Glutamatergic neuron (in vitro differentiated cells): ENCODE measurements at regions not wholly inside any gene's neighbourhood (a gene's known extent, or its start where the extent isn't known, plus 50 kb on each side); places are given as distances from the start of the nearest gene placed in this dataset.

Experiments used
- DNase-seq: peaks from one replicate; pipeline ENCODE4 v3.0.0; 2022
- H3K27ac Mint-ChIP-seq: one replicate; pipeline ENCODE4 v1.8.0; 2020; ENCODE audit warnings: mild to moderate bottlenecking, mixed read lengths, inconsistent platforms; ENCODE audit not compliant: unreplicated experiment
- H3K27me3 Mint-ChIP-seq: one replicate; pipeline ENCODE4 v1.8.0; 2020; ENCODE audit warnings: mild to moderate bottlenecking, moderate library complexity, mixed read lengths, inconsistent platforms; ENCODE audit not compliant: unreplicated experiment
- H3K36me3 Mint-ChIP-seq: one replicate; pipeline ENCODE4 v1.8.0; 2020; ENCODE audit warnings: mild to moderate bottlenecking, mixed read lengths, inconsistent platforms; ENCODE audit not compliant: unreplicated experiment
- H3K4me1 Mint-ChIP-seq: one replicate; pipeline ENCODE4 v1.8.0; 2020; ENCODE audit warnings: mild to moderate bottlenecking, low read depth, mixed read lengths, inconsistent platforms; ENCODE audit not compliant: unreplicated experiment
- H3K4me3 Mint-ChIP-seq: one replicate; pipeline ENCODE4 v1.8.0; 2020; ENCODE audit warnings: mild to moderate bottlenecking, mixed read lengths, inconsistent platforms; ENCODE audit not compliant: unreplicated experiment
- H3K9me3 Mint-ChIP-seq: one replicate; pipeline ENCODE4 v1.8.0; 2020; ENCODE audit warnings: mild to moderate bottlenecking, moderate library complexity, mixed read lengths, inconsistent platforms; ENCODE audit not compliant: unreplicated experiment
- TF ChIP-seq, protein P1 (sequence below): fragments of 200-600 bp; sonication (generic); IDR thresholded peaks from one replicate; pipeline ENCODE4 v1.5.0; 2021; ENCODE audit not compliant: partially characterized antibody, unreplicated experiment

DNA sequence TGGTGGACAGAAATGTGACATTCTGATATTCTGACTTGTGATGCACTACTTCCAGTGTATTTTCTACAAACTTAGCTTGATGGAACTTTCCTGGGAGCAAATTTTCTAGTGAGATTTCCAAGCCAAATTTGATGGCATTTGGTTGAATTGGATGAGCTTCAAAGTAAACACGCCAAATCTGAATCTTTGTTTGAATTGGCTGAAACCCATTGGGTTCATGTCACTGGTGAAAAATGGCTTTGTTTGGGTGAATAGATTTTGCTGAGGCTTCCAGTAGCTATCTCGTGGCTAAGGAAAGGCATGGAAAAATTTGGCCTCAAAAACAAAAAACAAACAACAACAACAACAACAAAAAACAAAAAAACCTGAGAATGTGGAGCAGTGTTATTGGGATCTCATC is 271.1 kb upstream of the RPS23 start:
- Mint-ChIP-seq H3K27ac (no peak overlapping the region), H3K9me3 (no peaks in the 10 kb centered on the region), H3K36me3 (no peaks in the 10 kb centered on the region), H3K4me3 (no peak overlapping the region), H3K4me1 (peaks cover 11% of the 10 kb centered on the region), H3K27me3 (no peaks in the 10 kb centered on the region)
- TF ChIP-seq, protein P1, sequence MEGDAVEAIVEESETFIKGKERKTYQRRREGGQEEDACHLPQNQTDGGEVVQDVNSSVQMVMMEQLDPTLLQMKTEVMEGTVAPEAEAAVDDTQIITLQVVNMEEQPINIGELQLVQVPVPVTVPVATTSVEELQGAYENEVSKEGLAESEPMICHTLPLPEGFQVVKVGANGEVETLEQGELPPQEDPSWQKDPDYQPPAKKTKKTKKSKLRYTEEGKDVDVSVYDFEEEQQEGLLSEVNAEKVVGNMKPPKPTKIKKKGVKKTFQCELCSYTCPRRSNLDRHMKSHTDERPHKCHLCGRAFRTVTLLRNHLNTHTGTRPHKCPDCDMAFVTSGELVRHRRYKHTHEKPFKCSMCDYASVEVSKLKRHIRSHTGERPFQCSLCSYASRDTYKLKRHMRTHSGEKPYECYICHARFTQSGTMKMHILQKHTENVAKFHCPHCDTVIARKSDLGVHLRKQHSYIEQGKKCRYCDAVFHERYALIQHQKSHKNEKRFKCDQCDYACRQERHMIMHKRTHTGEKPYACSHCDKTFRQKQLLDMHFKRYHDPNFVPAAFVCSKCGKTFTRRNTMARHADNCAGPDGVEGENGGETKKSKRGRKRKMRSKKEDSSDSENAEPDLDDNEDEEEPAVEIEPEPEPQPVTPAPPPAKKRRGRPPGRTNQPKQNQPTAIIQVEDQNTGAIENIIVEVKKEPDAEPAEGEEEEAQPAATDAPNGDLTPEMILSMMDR, result no peak
- DNase-seq, result no peak

DNA sequence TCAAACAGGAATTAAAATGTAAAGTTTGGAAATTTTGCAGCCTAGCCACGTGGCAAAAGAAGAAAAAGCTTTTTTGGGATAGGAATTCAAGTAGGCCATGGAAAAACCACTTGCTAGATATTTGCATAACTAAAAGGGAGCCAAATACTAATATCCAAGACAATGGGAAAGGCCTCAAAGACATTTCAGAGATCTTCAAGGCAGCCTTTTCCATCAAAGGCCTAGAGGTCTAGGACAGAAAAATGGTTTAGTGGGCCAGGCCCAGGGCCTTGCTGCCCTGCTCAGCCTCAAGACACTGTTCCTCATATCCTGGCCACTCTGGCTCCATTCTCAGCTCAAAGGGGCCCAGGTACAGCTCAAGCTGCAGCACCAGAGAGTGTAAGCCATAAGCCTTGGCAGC is 265.9 kb upstream of the RPS23 start:
- H3K9me3 Mint-ChIP-seq, result no peaks in the 10 kb centered on the region
- H3K4me1 Mint-ChIP-seq, result no peaks in the 10 kb centered on the region
- no peaks in the 10 kb centered on the region for H3K27me3 Mint-ChIP-seq
- no peak overlapping the region for H3K27ac Mint-ChIP-seq
- no peak for DNase-seq
- H3K4me3 Mint-ChIP-seq, result no peak overlapping the region
- no peaks in the 10 kb centered on the region for H3K36me3 Mint-ChIP-seq
- TF ChIP-seq, protein P1, result no peak

DNA sequence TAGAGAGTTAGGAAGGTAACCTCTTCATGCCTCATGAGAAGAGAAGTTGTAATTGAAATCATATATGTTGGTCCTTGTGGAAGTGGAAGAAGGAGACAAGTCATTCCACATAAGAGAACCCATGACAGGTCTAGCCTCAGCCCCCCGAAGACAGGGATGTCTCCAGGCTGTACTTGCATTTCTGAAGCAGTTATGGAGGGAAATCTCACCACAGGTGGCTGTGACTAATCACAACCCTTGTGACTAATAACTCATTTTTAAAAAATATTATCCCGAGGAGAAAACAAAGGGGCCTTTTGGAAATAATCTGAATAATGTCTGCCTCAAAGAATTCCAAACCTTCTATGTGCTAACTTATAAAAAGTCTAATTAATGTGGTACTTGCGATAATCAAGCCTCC is 262.1 kb upstream of the RPS23 start:
- TF ChIP-seq, protein P1, result no peak
- no peaks in the 10 kb centered on the region for H3K9me3 Mint-ChIP-seq
- peaks cover 11% of the 10 kb centered on the region for H3K4me1 Mint-ChIP-seq
- H3K4me3 Mint-ChIP-seq, result no peak overlapping the region
- H3K27ac Mint-ChIP-seq, result no peak overlapping the region
- DNase-seq, result no peak
- peaks cover 2% of the 10 kb centered on the region for H3K36me3 Mint-ChIP-seq
- H3K27me3 Mint-ChIP-seq, result no peaks in the 10 kb centered on the region

DNA sequence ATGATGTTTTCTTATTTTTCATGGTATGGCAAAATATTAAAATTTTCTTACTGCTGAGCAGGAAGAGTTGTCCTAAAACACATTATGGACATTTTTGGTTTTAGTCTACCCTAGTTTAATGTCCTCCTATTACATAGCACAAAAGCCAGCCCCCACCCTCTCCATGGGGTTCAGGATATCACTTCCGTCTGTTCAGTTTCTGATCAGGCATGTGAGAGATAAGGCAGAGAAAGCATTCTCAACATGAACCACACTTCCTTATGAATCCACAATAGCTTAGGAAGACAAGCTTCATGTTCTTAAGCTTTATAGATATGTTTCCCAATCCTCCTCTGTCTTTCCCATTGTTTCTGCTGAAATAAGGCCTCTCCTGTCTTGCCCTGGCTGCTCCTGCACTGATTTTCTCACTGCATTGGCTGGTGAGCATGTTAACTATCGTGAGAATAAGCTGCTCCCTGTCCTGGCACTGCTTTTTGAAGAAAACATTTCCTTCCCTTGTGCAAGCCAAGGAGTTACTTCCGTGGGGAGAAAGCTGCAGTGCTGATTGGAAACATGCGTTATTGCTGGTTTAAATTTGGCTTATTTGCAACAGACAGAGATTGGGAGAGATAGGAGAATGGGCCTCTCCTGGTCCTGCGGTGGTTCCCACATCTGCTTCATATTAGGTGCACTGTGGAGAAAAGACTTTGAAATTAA is 260.3 kb upstream of the RPS23 start:
- peaks cover 15% of the 10 kb centered on the region for H3K4me1 Mint-ChIP-seq
- H3K27me3 Mint-ChIP-seq, result peaks cover 2% of the 10 kb centered on the region
- TF ChIP-seq, protein P1, result no peak
- H3K36me3 Mint-ChIP-seq, result peaks cover 7% of the 10 kb centered on the region
- H3K9me3 Mint-ChIP-seq, result peaks cover 3% of the 10 kb centered on the region
- no peak overlapping the region for H3K4me3 Mint-ChIP-seq
- no peak overlapping the region for H3K27ac Mint-ChIP-seq
- no peak for DNase-seq

DNA sequence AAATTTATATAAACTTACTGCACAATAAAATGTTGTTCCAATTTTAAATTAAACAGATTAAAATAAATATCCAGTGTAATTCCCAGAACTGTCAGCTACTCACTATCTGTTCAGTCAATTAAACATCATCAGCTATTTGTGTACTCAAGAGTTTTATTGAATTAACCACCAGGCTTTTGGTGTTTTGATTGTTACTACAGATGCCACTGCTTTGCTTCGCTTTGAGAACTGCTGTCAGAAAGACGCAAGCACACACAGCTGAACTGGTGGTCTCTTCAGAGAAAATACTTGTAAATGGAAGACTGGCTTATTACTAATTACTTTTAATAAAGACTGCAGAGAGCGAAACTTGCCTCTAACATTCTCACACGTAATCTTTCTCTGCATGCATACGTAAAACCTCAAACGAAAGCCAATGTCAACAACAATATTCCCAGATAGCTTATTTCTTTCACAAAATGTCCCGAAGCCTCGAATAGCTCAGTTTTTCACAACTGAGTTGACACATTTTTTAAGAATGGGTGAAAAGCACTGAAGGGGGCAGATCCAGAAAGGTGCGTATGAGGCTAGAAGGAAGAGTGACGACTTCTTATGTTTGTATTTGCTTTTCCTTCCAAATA is 259.6 kb upstream of the RPS23 start:
- Mint-ChIP-seq H3K9me3 (peaks cover 4% of the 10 kb centered on the region), H3K4me1 (peaks cover 15% of the 10 kb centered on the region), H3K4me3 (no peak overlapping the region), H3K36me3 (peaks cover 7% of the 10 kb centered on the region), H3K27me3 (peaks cover 2% of the 10 kb centered on the region), H3K27ac (no peak overlapping the region)
- no peak for DNase-seq
- TF ChIP-seq, protein P1, result no peak
